CD14-positive monocyte (primary cell): ENCODE measurements at regions not wholly inside any gene's neighbourhood (a gene's known extent, or its start where the extent isn't known, plus 50 kb on each side); places are given as distances from the start of the nearest gene placed in this dataset.

Source experiments
- DNase-seq, 3 donors: peaks; one replicate each; pipeline ENCODE4 v3.0.0-alpha.2; 2011 to 2022
- H2AFZ ChIP-seq: 2 replicates; pipeline ENCODE4 v1.6.0; 2012; ENCODE audit warnings: mild to moderate bottlenecking, low read depth, low read length, inconsistent platforms; ENCODE audit not compliant: insufficient read depth, poor library complexity, severe bottlenecking
- H3K27ac ChIP-seq, 2 donors: 1 replicate in 1 of 2; 2 replicates in 1 of 2; pipeline ENCODE4 v1.5.1; 2012 to 2013; ENCODE audit warnings: low read length in 2 of 2, control low read depth in 1 of 2, inconsistent platforms in 1 of 2, low read depth in 1 of 2, mild to moderate bottlenecking in 1 of 2
- H3K27me3 ChIP-seq, 2 donors: one replicate each; pipeline versions ENCODE4 v1.6.0 to v1.6.1; 2011 to 2013; ENCODE audit warnings: low read length in 2 of 2; ENCODE audit not compliant: control insufficient read depth in 2 of 2, insufficient read depth in 2 of 2
- H3K36me3 ChIP-seq, 2 donors: replicated peaks in 1 of 2; 1 replicate in 1 of 2; 2 replicates in 1 of 2; pipeline versions ENCODE4 v1.5.1 to v1.6.1; 2012 to 2013; ENCODE audit warnings: low read length in 2 of 2, control low read depth in 1 of 2, inconsistent platforms in 1 of 2, mild to moderate bottlenecking in 1 of 2; ENCODE audit not compliant: insufficient read depth in 2 of 2, control insufficient read depth in 1 of 2
- H3K4me1 ChIP-seq, 2 donors: 1 replicate in 1 of 2; 2 replicates in 1 of 2; pipeline versions ENCODE4 v1.5.1 to v1.6.1; 2012 to 2013; ENCODE audit warnings: low read length in 2 of 2, control low read depth in 1 of 2, inconsistent platforms in 1 of 2, mild to moderate bottlenecking in 1 of 2, moderate library complexity in 1 of 2; ENCODE audit not compliant: insufficient read depth in 2 of 2, control insufficient read depth in 1 of 2
- H3K4me2 ChIP-seq: replicated peaks from 2 replicates; pipeline ENCODE3; 2012; ENCODE audit warnings: low read length, moderate library complexity, mild to moderate bottlenecking; ENCODE audit not compliant: poor library complexity, severe bottlenecking; ENCODE audit errors: extremely low read depth
- H3K4me3 ChIP-seq, 3 experiments: fragments of 200-600 bp in 1 of 3; sonication (generic) in 1 of 3; replicated peaks in 1 of 3; 1 replicate in 2 of 3; 2 replicates in 1 of 3; pipeline ENCODE4 v1.5.1; 2011 to 2013; ENCODE audit warnings: low read length in 3 of 3, mild to moderate bottlenecking in 3 of 3, control low read depth in 2 of 3, low read depth in 2 of 3, inconsistent platforms in 1 of 3, moderate library complexity in 1 of 3
- H3K79me2 ChIP-seq: 2 replicates; pipeline ENCODE4 v1.6.0; 2012; ENCODE audit warnings: mild to moderate bottlenecking, control low read depth, inconsistent platforms, low read length, moderate library complexity; ENCODE audit not compliant: insufficient read depth
- H3K9ac ChIP-seq: 2 replicates; pipeline ENCODE4 v1.6.0; 2017; ENCODE audit warnings: low read length, mild to moderate bottlenecking; ENCODE audit not compliant: insufficient read depth, poor library complexity, severe bottlenecking
- H3K9me3 ChIP-seq, 2 donors: replicated peaks in 1 of 2; 1 replicate in 1 of 2; 2 replicates in 1 of 2; pipeline versions ENCODE4 v1.5.1 to v1.6.1; 2012 to 2013; ENCODE audit warnings: low read length in 2 of 2, control low read depth in 1 of 2; ENCODE audit not compliant: control insufficient read depth in 1 of 2, insufficient read depth in 1 of 2
- H4K20me1 ChIP-seq: 2 replicates; pipeline ENCODE4 v1.6.0; 2012; ENCODE audit warnings: mild to moderate bottlenecking, low read length, control low read depth, moderate library complexity; ENCODE audit not compliant: insufficient read depth
- H3K27ac Mint-ChIP-seq, 7 donors: one replicate each; pipeline ENCODE4 v1.8.0; 2020; ENCODE audit warnings: mild to moderate bottlenecking in 7 of 7, mixed read lengths in 7 of 7, moderate library complexity in 6 of 7, inconsistent platforms in 2 of 7
- H3K27me3 Mint-ChIP-seq, 3 donors: one replicate each; pipeline ENCODE4 v1.8.0; 2021 to 2022; ENCODE audit warnings: low read depth in 3 of 3, mild to moderate bottlenecking in 3 of 3, mixed read lengths in 3 of 3, moderate library complexity in 3 of 3, inconsistent platforms in 1 of 3
- H3K36me3 Mint-ChIP-seq, 2 donors: one replicate each; pipeline ENCODE4 v1.8.0; 2020; ENCODE audit warnings: mixed read lengths in 2 of 2, inconsistent platforms in 1 of 2, mild to moderate bottlenecking in 1 of 2
- H3K4me1 Mint-ChIP-seq: one replicate; pipeline ENCODE4 v1.8.0; 2020; ENCODE audit warnings: mild to moderate bottlenecking, mixed read lengths
- H3K4me3 Mint-ChIP-seq, 2 donors: one replicate each; pipeline ENCODE4 v1.8.0; 2020; ENCODE audit warnings: mild to moderate bottlenecking in 2 of 2, mixed read lengths in 2 of 2, moderate library complexity in 1 of 2
- H3K9me3 Mint-ChIP-seq, 7 donors: one replicate each; pipeline ENCODE4 v1.8.0; 2020 to 2022; ENCODE audit warnings: mixed read lengths in 7 of 7, mild to moderate bottlenecking in 6 of 7, moderate library complexity in 6 of 7, inconsistent platforms in 2 of 7
- WGBS: methylation state at CpG from one replicate; pipeline ENCODE4 v1.1.5; 2013; ENCODE audit warnings: missing lambda C conversion rate; ENCODE audit not compliant: insufficient coverage; 5-methylcytosine and 5-hydroxymethylcytosine counted together
- intact Hi-C, 2 donors: fragments of 100-400 bp; cut with micrococcal nuclease; formaldehyde crosslinking; loops; one replicate each; pipeline versions ENCODE4 v1.15.0 to v1.15.1; 2023
- TF ChIP-seq, protein P1 (sequence below): fragments of 200-600 bp; IDR thresholded peaks from one replicate; pipeline ENCODE4 v1.8.0; 2022; ENCODE audit warnings: antibody characterized with exemption, mild to moderate bottlenecking

DNA sequence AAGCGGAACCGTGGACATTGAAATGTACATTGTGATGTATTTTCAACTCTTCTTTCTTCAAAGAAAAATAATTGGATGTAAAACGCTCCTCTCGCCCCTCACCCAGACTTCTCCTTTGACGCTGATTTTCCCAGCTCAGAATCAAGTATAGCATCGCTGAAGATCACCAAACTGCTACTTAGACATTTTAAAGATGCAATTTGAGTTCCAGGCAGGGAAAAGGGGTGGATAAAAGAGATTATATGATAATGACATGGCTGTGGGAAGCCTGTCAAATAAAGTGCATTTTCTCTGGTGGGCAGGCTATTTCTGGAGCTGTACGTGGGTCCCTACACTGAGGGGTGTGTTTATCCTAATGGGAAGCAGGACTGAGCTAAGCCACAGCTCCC, 240.4 kb downstream of the CDC5L start:
- no peak for DNase-seq
- H3K9ac ChIP-seq, result peak overlapping the region; percentile 19
- no peaks in the 10 kb centered on the region for H3K36me3 ChIP-seq
- peaks cover 53 to 68% of the 10 kb centered on the region in 2 donors for H3K4me1 ChIP-seq
- no peaks in the 10 kb centered on the region for H4K20me1 ChIP-seq
- intact Hi-C loops, result loop anchor here in 1 of 2 donors (10.0 kb wide), 1 partner anchor 153 kb away; no protein-coding TSS in a partner anchor
- peak overlapping the region; percentile 70 for H2AFZ ChIP-seq
- Mint-ChIP-seq H3K4me1 (peaks cover 64% of the 10 kb centered on the region), H3K36me3 (no peaks in the 10 kb centered on the region), H3K27me3 (peaks cover 1 to 6% (median 1%) of the 10 kb centered on the region in 3 donors), H3K4me3 (peak overlapping the region; percentile 70 to 93), H3K9me3 (peaks cover 0 to 2% (median 0%) of the 10 kb centered on the region in 7 donors), H3K27ac (peak overlapping the region in 4 of 7 donors; percentile 79 to 92 (median 84))
- H3K27me3 ChIP-seq, result no peaks in the 10 kb centered on the region
- no CpG with 5 or more reads among the region's 7 CpGs for WGBS
- no peaks in the 10 kb centered on the region for H3K79me2 ChIP-seq
- H3K9me3 ChIP-seq, result no peaks in the 10 kb centered on the region
- peak overlapping the region; percentile 62 to 71 for H3K27ac ChIP-seq
- H3K4me3 ChIP-seq, result peak overlapping the region in 1 of 3 experiments; percentile 65
- peak overlapping the region; percentile 63 for H3K4me2 ChIP-seq
- TF ChIP-seq, protein P1, sequence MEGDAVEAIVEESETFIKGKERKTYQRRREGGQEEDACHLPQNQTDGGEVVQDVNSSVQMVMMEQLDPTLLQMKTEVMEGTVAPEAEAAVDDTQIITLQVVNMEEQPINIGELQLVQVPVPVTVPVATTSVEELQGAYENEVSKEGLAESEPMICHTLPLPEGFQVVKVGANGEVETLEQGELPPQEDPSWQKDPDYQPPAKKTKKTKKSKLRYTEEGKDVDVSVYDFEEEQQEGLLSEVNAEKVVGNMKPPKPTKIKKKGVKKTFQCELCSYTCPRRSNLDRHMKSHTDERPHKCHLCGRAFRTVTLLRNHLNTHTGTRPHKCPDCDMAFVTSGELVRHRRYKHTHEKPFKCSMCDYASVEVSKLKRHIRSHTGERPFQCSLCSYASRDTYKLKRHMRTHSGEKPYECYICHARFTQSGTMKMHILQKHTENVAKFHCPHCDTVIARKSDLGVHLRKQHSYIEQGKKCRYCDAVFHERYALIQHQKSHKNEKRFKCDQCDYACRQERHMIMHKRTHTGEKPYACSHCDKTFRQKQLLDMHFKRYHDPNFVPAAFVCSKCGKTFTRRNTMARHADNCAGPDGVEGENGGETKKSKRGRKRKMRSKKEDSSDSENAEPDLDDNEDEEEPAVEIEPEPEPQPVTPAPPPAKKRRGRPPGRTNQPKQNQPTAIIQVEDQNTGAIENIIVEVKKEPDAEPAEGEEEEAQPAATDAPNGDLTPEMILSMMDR, result no peak

DNA sequence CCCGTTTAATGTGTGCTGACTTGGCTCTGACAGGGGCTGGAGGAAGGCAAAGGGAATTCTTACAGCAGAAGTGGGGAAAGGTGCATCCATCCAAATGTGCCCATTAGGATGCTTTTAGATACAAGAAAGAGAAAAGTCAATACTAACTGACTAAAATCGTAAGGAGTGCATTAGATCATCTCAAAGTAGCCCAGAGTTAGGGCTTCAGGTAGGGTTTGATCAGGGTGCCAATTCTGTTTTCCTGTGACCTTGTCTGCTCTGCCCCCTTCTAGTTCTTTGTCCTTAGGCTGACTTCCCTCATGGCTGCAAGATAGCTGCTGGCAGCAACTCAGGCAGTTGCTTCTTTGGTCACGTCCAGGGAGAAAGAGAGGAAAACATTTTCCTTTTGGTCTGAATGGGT, 240.8 kb downstream of the CDC5L start:
- TF ChIP-seq, protein P1, result no peak
- 81% methylated on average over 3 of the region's 3 CpGs for WGBS
- H3K9ac ChIP-seq, result no peak overlapping the region
- H3K27me3 ChIP-seq, result no peaks in the 10 kb centered on the region
- H3K27me3 Mint-ChIP-seq, result peaks cover 1 to 6% (median 1%) of the 10 kb centered on the region in 3 donors
- peaks cover 60% of the 10 kb centered on the region for H3K4me1 Mint-ChIP-seq
- peak overlapping the region; percentile 70 for H2AFZ ChIP-seq
- H3K4me3 Mint-ChIP-seq, result no peak overlapping the region
- no peaks in the 10 kb centered on the region for H4K20me1 ChIP-seq
- no peaks in the 10 kb centered on the region for H3K9me3 ChIP-seq
- peak overlapping the region in 1 of 2 donors; percentile 71 for H3K27ac ChIP-seq
- H3K36me3 Mint-ChIP-seq, result no peaks in the 10 kb centered on the region
- DNase-seq, result no peak
- no peak overlapping the region for H3K4me2 ChIP-seq
- no peak overlapping the region for H3K4me3 ChIP-seq
- H3K9me3 Mint-ChIP-seq, result peaks cover 0 to 2% (median 0%) of the 10 kb centered on the region in 7 donors
- intact Hi-C loops, result loop anchor here in 1 of 2 donors (10.0 kb wide), 1 partner anchor 154 kb away; no protein-coding TSS in a partner anchor
- peaks cover 51 to 64% of the 10 kb centered on the region in 2 donors for H3K4me1 ChIP-seq
- H3K27ac Mint-ChIP-seq, result peak overlapping the region in 3 of 7 donors; percentile 30 to 75 (median 30)
- H3K36me3 ChIP-seq, result no peaks in the 10 kb centered on the region
- H3K79me2 ChIP-seq, result no peaks in the 10 kb centered on the region
